ENCODE measurements at regions not wholly inside any gene's neighbourhood (a gene's known extent, or its start where the extent isn't known, plus 50 kb on each side); places are given as distances from the start of the nearest gene placed in this dataset.

GRCh38 chr5:20114526-20114925 lies 126.5 kb upstream of the CDH18 start:
- POLR2A ChIA-PET, result no interaction called here
- TF ChIP-seq, protein P1, sequence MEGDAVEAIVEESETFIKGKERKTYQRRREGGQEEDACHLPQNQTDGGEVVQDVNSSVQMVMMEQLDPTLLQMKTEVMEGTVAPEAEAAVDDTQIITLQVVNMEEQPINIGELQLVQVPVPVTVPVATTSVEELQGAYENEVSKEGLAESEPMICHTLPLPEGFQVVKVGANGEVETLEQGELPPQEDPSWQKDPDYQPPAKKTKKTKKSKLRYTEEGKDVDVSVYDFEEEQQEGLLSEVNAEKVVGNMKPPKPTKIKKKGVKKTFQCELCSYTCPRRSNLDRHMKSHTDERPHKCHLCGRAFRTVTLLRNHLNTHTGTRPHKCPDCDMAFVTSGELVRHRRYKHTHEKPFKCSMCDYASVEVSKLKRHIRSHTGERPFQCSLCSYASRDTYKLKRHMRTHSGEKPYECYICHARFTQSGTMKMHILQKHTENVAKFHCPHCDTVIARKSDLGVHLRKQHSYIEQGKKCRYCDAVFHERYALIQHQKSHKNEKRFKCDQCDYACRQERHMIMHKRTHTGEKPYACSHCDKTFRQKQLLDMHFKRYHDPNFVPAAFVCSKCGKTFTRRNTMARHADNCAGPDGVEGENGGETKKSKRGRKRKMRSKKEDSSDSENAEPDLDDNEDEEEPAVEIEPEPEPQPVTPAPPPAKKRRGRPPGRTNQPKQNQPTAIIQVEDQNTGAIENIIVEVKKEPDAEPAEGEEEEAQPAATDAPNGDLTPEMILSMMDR (IDR thresholded peaks at IDR 0.05), result no peak
- no peak for TF ChIP-seq EZH2 (IDR thresholded peaks at IDR 0.05; ENCODE audit: borderline replicate concordance, insufficient read depth, low read depth, low read length, poor library complexity, severe bottlenecking)

GRCh38 chr5:20113931-20114330 lies 125.9 kb upstream of the CDH18 start:
- no peak overlapping the region for H3K27ac ChIP-seq (ENCODE audit: low read length in 2 of 2)
- POLR2A ChIA-PET, result no interaction called here
- no peaks in the 10 kb centered on the region for H3K9me3 ChIP-seq (ENCODE audit: control extremely low read depth in 1 of 3, control insufficient read depth in 2 of 3, insufficient read depth in 1 of 3, low read length in 2 of 3)
- TF ChIP-seq, protein P1 (IDR thresholded peaks at IDR 0.05), result no peak
- no peak for TF ChIP-seq EZH2 (IDR thresholded peaks at IDR 0.05; ENCODE audit: borderline replicate concordance, insufficient read depth, low read depth, low read length, poor library complexity, severe bottlenecking)
- H3K9ac ChIP-seq (ENCODE audit: low read length), result no peak overlapping the region
- H3K79me2 ChIP-seq (ENCODE audit: control insufficient read depth, insufficient read depth, low read length), result no peaks in the 10 kb centered on the region
- ATAC-seq (ENCODE audit: low read depth), result no peak
- CTCF ChIA-PET, result no interaction called here
- no peaks in the 10 kb centered on the region for H3K9me3 Mint-ChIP-seq (ENCODE audit: insufficient read depth)
- H3K4me1 Mint-ChIP-seq, result no peaks in the 10 kb centered on the region
- H3K27me3 ChIP-seq (replicated peaks in 1 of 4; ENCODE audit: control extremely low read depth in 1 of 4, control insufficient read depth in 3 of 4, insufficient read depth in 4 of 4, low read length in 3 of 4), result no peaks in the 10 kb centered on the region
- intact Hi-C loops (cut with micrococcal nuclease), result no loop called here
- no peaks in the 10 kb centered on the region for H3K36me3 ChIP-seq (replicated peaks in 1 of 2; ENCODE audit: control extremely low read depth in 1 of 2, control insufficient read depth in 1 of 2, extremely low read depth in 1 of 2, insufficient read depth in 2 of 2, low read length in 1 of 2)
- H3K4me1 ChIP-seq (ENCODE audit: control insufficient read depth in 2 of 2, insufficient read depth in 2 of 2, low read length in 2 of 2), result no peaks in the 10 kb centered on the region
- no peak overlapping the region for H3K4me3 Mint-ChIP-seq
- no CpG with 5 or more reads among the region's 4 CpGs for WGBS (ENCODE audit: insufficient coverage)
- no peaks in the 10 kb centered on the region for H4K20me1 ChIP-seq (ENCODE audit: control insufficient read depth, insufficient read depth, low read length, poor library complexity, severe bottlenecking)
- H3K4me2 ChIP-seq (replicated peaks; ENCODE audit: low read depth, low read length, poor library complexity, severe bottlenecking), result no peak overlapping the region
- DNase-seq, result no peak
- no peak overlapping the region for H3K4me3 ChIP-seq (ENCODE audit: control extremely low read depth in 1 of 5, extremely low read depth in 1 of 5, insufficient read depth in 1 of 5, low read depth in 2 of 5, low read length in 4 of 5)
- H2AFZ ChIP-seq (ENCODE audit: insufficient read depth, low read depth, low read length, poor library complexity, severe bottlenecking), result no peak overlapping the region
- H3K27me3 Mint-ChIP-seq, result no peaks in the 10 kb centered on the region
- H3K27ac Mint-ChIP-seq, result no peak overlapping the region

More at GRCh38 chr5:20114526-20114925, 126.5 kb upstream of the CDH18 start:
- H3K27me3 ChIP-seq (replicated peaks in 1 of 4; ENCODE audit: control extremely low read depth in 1 of 4, control insufficient read depth in 3 of 4, insufficient read depth in 4 of 4, low read length in 3 of 4), result no peaks in the 10 kb centered on the region
- H3K79me2 ChIP-seq (ENCODE audit: control insufficient read depth, insufficient read depth, low read length), result no peaks in the 10 kb centered on the region
- H3K36me3 ChIP-seq (replicated peaks in 1 of 2; ENCODE audit: control extremely low read depth in 1 of 2, control insufficient read depth in 1 of 2, extremely low read depth in 1 of 2, insufficient read depth in 2 of 2, low read length in 1 of 2), result no peaks in the 10 kb centered on the region
- H3K4me1 Mint-ChIP-seq, result no peaks in the 10 kb centered on the region
- H3K9me3 ChIP-seq (ENCODE audit: control extremely low read depth in 1 of 3, control insufficient read depth in 2 of 3, insufficient read depth in 1 of 3, low read length in 2 of 3), result no peaks in the 10 kb centered on the region
- H4K20me1 ChIP-seq (ENCODE audit: control insufficient read depth, insufficient read depth, low read length, poor library complexity, severe bottlenecking), result no peaks in the 10 kb centered on the region
- no peaks in the 10 kb centered on the region for H3K4me1 ChIP-seq (ENCODE audit: control insufficient read depth in 2 of 2, insufficient read depth in 2 of 2, low read length in 2 of 2)
- CTCF ChIA-PET, result interaction anchor here (0.7 kb wide), 1 partner anchor 506 kb away, joined by 3 read pairs; no protein-coding TSS in a partner anchor
- WGBS (ENCODE audit: insufficient coverage), result no CpG with 5 or more reads among the region's 1 CpG
- no peaks in the 10 kb centered on the region for H3K9me3 Mint-ChIP-seq (ENCODE audit: insufficient read depth)
- H3K4me3 Mint-ChIP-seq, result no peak overlapping the region
- H2AFZ ChIP-seq (ENCODE audit: insufficient read depth, low read depth, low read length, poor library complexity, severe bottlenecking), result no peak overlapping the region
- DNase-seq (no peak), ATAC-seq (ENCODE audit: low read depth) (no peak)
- H3K4me2 ChIP-seq (replicated peaks; ENCODE audit: low read depth, low read length, poor library complexity, severe bottlenecking), result no peak overlapping the region
- H3K27me3 Mint-ChIP-seq, result no peaks in the 10 kb centered on the region
- no peak overlapping the region for H3K27ac Mint-ChIP-seq
- H3K9ac ChIP-seq (ENCODE audit: low read length), result no peak overlapping the region
- no peak overlapping the region for H3K27ac ChIP-seq (ENCODE audit: low read length in 2 of 2)
- intact Hi-C loops (cut with micrococcal nuclease), result no loop called here
- H3K4me3 ChIP-seq (ENCODE audit: control extremely low read depth in 1 of 5, extremely low read depth in 1 of 5, insufficient read depth in 1 of 5, low read depth in 2 of 5, low read length in 4 of 5), result no peak overlapping the region

Measured in B cell (primary cell).